Loucy (cell line): ENCODE measurements at regions not wholly inside any gene's neighbourhood (a gene's known extent, or its start where the extent isn't known, plus 50 kb on each side); places are given as distances from the start of the nearest gene placed in this dataset.

Source experiments
- EZH2phosphoT487 ChIP-seq: fragments of 200-600 bp; IDR thresholded peaks from 2 replicates; pipeline ENCODE4 v1.6.1; 2018; ENCODE audit warnings: antibody characterized with exemption, mild to moderate bottlenecking, moderate library complexity, borderline replicate concordance
- TF ChIP-seq, protein P1 (sequence below): fragments of 200-600 bp; sonication (generic); conservative IDR thresholded peaks from 2 replicates; pipeline ENCODE4 v1.5.1; 2014; ENCODE audit warnings: mild to moderate bottlenecking, antibody characterized with exemption, low read length

DNA sequence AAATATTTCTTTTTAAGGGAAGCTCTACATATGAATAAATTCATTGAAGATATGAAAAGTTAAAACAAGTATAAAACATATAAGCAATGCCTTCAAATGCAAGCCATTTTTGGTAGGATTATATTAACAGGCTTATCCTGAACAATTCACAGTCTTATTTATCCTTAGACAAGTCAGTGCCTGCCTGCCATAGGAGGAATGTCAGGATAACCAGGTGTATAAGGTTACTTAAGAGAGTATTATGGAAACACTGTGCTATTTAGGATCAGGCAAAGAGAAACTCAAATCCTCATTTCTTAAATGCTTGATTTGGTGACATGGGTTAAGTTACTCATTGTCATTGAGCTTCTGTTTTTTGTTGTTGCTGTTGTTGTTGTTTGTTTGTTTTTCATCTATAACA, 2029.9 kb upstream of the AGA start:
- TF ChIP-seq, protein P1, sequence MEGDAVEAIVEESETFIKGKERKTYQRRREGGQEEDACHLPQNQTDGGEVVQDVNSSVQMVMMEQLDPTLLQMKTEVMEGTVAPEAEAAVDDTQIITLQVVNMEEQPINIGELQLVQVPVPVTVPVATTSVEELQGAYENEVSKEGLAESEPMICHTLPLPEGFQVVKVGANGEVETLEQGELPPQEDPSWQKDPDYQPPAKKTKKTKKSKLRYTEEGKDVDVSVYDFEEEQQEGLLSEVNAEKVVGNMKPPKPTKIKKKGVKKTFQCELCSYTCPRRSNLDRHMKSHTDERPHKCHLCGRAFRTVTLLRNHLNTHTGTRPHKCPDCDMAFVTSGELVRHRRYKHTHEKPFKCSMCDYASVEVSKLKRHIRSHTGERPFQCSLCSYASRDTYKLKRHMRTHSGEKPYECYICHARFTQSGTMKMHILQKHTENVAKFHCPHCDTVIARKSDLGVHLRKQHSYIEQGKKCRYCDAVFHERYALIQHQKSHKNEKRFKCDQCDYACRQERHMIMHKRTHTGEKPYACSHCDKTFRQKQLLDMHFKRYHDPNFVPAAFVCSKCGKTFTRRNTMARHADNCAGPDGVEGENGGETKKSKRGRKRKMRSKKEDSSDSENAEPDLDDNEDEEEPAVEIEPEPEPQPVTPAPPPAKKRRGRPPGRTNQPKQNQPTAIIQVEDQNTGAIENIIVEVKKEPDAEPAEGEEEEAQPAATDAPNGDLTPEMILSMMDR, result no peak
- no peak for TF ChIP-seq EZH2phosphoT487
